ENCODE measurements at regions not wholly inside any gene's neighbourhood (a gene's known extent, or its start where the extent isn't known, plus 50 kb on each side); places are given as distances from the start of the nearest gene placed in this dataset.

- TF ChIP-seq CTCF (IDR thresholded peaks at IDR 0.05; ENCODE audit: extremely low read depth in 1 of 2, insufficient read depth in 1 of 2, low read depth in 1 of 2, low read length in 2 of 2): no peak
- TF ChIP-seq POLR2A (IDR thresholded peaks at IDR 0.05; ENCODE audit: low read depth, low read length): no peak
- no peak for TF ChIP-seq MAX (IDR thresholded peaks at IDR 0.05; ENCODE audit: insufficient read depth, insufficient read length)
- TF ChIP-seq POLR2AphosphoS5 (IDR thresholded peaks at IDR 0.05; ENCODE audit: insufficient read depth, low read depth, low read length): no peak
- no peak for TF ChIP-seq JUN (IDR thresholded peaks at IDR 0.05; ENCODE audit: borderline replicate concordance, insufficient read depth, insufficient read length, low read depth)
Observed at GRCh38 chr10:4370376-4370775, 455.6 kb upstream of the AKR1E2 start.
